A549 (cell line): ENCODE measurements at regions not wholly inside any gene's neighbourhood (a gene's known extent, or its start where the extent isn't known, plus 50 kb on each side); places are given as distances from the start of the nearest gene placed in this dataset.

Source experiments
- TF ChIP-seq, protein P1 (sequence below): fragments of >200 bp; sonication (Bioruptor Twin); formaldehyde crosslinking; IDR thresholded peaks from 3 replicates; pipeline ENCODE4 v1.5.1; 2016
- TF ChIP-seq, protein P2 (sequence below): IDR thresholded peaks from 2 replicates; pipeline ENCODE4 v1.6.1; 2012; ENCODE audit warnings: low read depth, borderline replicate concordance
- TF ChIP-seq, protein P3 (sequence below): fragments of 250-450 bp; sonication (Bioruptor Pico); IDR thresholded peaks from 2 replicates; pipeline ENCODE4 v1.5.0; 2020; ENCODE audit warnings: low read depth, mild to moderate bottlenecking, moderate library complexity

DNA sequence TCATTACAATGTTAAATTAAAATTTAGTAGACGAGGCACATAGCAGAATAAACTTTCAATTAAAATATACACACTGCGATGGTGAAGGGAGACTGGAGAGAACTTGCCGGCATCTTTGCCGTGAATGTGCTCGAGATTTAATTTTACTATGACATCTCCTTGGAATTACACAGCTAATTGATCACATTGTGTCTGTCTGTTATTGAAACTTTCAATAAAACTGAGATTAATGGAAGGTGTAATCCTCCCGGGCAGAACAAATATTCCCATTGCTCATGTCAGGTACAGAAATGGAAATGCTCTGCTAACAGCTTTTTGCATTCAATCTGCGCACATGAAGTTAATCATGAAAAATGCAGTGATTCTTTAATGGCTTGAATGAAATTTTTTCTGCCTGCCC, 210.1 kb upstream of the NLRP1 start:
- TF ChIP-seq, protein P1, sequence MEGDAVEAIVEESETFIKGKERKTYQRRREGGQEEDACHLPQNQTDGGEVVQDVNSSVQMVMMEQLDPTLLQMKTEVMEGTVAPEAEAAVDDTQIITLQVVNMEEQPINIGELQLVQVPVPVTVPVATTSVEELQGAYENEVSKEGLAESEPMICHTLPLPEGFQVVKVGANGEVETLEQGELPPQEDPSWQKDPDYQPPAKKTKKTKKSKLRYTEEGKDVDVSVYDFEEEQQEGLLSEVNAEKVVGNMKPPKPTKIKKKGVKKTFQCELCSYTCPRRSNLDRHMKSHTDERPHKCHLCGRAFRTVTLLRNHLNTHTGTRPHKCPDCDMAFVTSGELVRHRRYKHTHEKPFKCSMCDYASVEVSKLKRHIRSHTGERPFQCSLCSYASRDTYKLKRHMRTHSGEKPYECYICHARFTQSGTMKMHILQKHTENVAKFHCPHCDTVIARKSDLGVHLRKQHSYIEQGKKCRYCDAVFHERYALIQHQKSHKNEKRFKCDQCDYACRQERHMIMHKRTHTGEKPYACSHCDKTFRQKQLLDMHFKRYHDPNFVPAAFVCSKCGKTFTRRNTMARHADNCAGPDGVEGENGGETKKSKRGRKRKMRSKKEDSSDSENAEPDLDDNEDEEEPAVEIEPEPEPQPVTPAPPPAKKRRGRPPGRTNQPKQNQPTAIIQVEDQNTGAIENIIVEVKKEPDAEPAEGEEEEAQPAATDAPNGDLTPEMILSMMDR = no peak
- TF ChIP-seq, protein P2, sequence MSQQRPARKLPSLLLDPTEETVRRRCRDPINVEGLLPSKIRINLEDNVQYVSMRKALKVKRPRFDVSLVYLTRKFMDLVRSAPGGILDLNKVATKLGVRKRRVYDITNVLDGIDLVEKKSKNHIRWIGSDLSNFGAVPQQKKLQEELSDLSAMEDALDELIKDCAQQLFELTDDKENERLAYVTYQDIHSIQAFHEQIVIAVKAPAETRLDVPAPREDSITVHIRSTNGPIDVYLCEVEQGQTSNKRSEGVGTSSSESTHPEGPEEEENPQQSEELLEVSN = no peak
- TF ChIP-seq, protein P3, sequence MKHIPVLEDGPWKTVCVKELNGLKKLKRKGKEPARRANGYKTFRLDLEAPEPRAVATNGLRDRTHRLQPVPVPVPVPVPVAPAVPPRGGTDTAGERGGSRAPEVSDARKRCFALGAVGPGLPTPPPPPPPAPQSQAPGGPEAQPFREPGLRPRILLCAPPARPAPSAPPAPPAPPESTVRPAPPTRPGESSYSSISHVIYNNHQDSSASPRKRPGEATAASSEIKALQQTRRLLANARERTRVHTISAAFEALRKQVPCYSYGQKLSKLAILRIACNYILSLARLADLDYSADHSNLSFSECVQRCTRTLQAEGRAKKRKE (CRISPR knock-in tag) = no peak
